Activated CD4-positive, alpha-beta memory T cell treated with anti-CD3 and anti-CD28 coated beads for 36 hours (primary cell): ENCODE measurements at regions not wholly inside any gene's neighbourhood (a gene's known extent, or its start where the extent isn't known, plus 50 kb on each side); places are given as distances from the start of the nearest gene placed in this dataset.

Experiments used
- CTCF ChIA-PET: fragments of 350-600 bp; sonication (Branson Sonifier 250); formaldehyde crosslinking; loops from one replicate; lab custom pipeline; 2021; ENCODE audit warnings: antibody characterized with exemption, inconsistent platforms; lab: Charles Lee
- POLR2A ChIA-PET: fragments of 350-600 bp; sonication (Branson Sonifier 250); formaldehyde crosslinking; loops from one replicate; lab custom pipeline; 2021; ENCODE audit warnings: antibody characterized with exemption; lab: Charles Lee
- DNase-seq: peaks from one replicate; pipeline ENCODE4 v3.0.0-alpha.2; 2020
- H3K27ac Mint-ChIP-seq: one replicate; pipeline ENCODE4 v1.8.0; 2021; ENCODE audit warnings: mixed read lengths
- H3K27me3 Mint-ChIP-seq: one replicate; pipeline ENCODE4 v1.8.0; 2021; ENCODE audit warnings: mixed read lengths
- H3K36me3 Mint-ChIP-seq: one replicate; pipeline ENCODE4 v1.8.0; 2021; ENCODE audit warnings: mixed read lengths
- H3K4me1 Mint-ChIP-seq: one replicate; pipeline ENCODE4 v1.8.0; 2021; ENCODE audit warnings: low read depth, mixed read lengths
- H3K4me3 Mint-ChIP-seq: one replicate; pipeline ENCODE4 v1.8.0; 2021; ENCODE audit warnings: mild to moderate bottlenecking, mixed read lengths
- H3K9me3 Mint-ChIP-seq: one replicate; pipeline ENCODE4 v1.8.0; 2021; ENCODE audit warnings: mixed read lengths
- intact Hi-C: fragments of 100-400 bp; cut with micrococcal nuclease; formaldehyde crosslinking; loops from one replicate; pipeline ENCODE4 v1.15.1; 2023

DNA sequence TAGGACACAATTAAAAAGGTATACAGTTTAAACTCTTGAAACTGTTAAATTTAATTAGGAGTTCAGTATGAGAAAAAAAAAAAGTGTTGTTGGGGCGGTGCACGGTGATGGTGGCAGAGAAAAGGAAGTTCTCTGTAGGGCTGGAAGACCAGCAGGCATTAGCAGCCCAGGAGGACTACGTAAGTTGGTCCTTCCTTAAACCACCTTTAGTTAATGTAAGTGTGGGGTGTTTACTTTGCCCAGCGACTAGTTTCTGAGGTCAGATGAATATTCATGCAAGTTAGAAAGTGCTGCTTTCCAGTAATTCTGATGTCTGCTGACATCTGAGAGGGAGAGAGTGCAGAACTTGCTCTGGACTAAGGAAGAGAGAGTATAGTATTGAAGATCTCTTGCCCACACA lies 54.9 kb downstream of the NKX2-1 start:
- H3K27ac Mint-ChIP-seq, result no peak overlapping the region
- H3K36me3 Mint-ChIP-seq, result no peaks in the 10 kb centered on the region
- peaks cover 11% of the 10 kb centered on the region for H3K27me3 Mint-ChIP-seq
- no peaks in the 10 kb centered on the region for H3K4me1 Mint-ChIP-seq
- intact Hi-C loops, result no loop called here
- H3K9me3 Mint-ChIP-seq, result no peaks in the 10 kb centered on the region
- H3K4me3 Mint-ChIP-seq, result no peak overlapping the region
- no peak for DNase-seq
- CTCF ChIA-PET, result no interaction called here
- POLR2A ChIA-PET, result no interaction called here

DNA sequence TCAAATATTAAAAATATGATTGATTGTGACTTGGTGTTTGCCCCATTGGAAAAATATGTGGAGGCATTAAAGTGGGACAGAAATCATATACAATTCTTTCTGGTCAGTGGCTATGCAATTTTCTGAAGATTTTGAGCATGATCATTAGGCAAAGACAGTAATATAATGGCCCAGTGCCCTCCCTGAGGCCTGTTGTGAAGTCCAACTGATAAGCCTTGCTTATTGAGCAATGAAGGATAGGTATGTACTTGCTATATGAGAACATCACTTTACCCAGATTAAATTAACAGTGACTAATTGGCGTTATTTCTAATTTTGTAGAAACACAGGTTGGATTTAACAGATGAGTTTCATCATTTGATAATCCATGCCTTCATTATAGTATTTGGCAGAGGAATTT lies 57.1 kb downstream of the NKX2-1 start:
- ChIA-PET CTCF (no interaction called here), POLR2A (no interaction called here)
- no peaks in the 10 kb centered on the region for H3K4me1 Mint-ChIP-seq
- intact Hi-C loops, result no loop called here
- H3K27me3 Mint-ChIP-seq, result peaks cover 12% of the 10 kb centered on the region
- no peak overlapping the region for H3K27ac Mint-ChIP-seq
- H3K9me3 Mint-ChIP-seq, result no peaks in the 10 kb centered on the region
- no peak overlapping the region for H3K4me3 Mint-ChIP-seq
- no peaks in the 10 kb centered on the region for H3K36me3 Mint-ChIP-seq
- no peak for DNase-seq

DNA sequence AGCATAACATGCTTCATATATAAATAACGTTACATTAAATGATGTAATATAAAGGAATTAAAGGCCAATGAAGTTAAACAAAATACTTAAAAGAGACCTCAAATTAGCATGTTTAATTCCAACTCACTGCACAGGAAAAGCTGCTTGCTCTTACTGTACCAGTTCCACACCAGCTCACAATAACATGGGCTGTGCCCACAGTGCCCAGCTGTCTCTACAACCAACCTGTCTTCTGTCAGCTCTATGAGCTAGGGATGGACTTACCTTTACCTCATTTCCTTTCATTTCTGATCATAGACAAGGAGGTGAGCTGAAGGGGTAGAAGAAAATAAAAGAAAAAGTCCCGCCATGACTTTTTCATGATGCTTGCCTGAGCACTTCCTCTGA lies 64.8 kb downstream of the NKX2-1 start:
- Mint-ChIP-seq H3K27ac (no peak overlapping the region), H3K27me3 (peaks cover 6% of the 10 kb centered on the region), H3K4me3 (no peak overlapping the region), H3K36me3 (no peaks in the 10 kb centered on the region), H3K4me1 (no peaks in the 10 kb centered on the region), H3K9me3 (no peaks in the 10 kb centered on the region)
- intact Hi-C loops, result no loop called here
- DNase-seq, result no peak
- POLR2A ChIA-PET, result no interaction called here
- CTCF ChIA-PET, result no interaction called here

DNA sequence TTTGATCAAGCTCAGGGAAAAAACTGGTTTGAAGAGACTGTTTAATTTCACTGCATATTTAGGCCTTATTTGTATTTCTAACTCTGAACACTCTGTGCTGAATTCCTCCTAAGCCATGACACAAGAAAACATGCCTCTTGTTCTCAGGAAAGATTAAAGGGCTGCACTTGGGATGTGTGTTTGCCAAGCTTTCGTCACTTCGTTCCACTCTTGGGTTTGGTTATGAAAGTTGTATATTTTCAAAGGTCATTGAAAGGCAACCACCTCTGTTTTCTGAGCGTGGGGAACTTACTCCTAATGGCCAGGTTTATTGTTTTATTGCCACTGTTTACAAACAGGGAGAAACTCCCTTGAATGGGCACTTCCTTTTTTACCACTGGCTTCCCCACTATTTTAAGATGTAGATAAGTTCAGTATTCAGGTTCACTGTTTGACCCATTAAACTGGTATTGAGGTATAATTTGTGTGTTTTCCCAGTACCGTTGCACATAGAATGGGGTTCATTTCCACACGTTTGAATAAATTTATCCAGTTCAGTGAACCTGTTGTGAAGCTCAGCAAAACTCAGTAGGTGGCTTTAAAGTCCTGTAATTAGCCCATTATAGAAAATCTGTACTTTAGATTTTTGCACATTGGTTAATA lies 65.3 kb downstream of the NKX2-1 start:
- CTCF ChIA-PET, result no interaction called here
- Mint-ChIP-seq H3K27ac (no peak overlapping the region), H3K9me3 (no peaks in the 10 kb centered on the region), H3K4me1 (no peaks in the 10 kb centered on the region), H3K27me3 (peaks cover 5% of the 10 kb centered on the region), H3K4me3 (no peak overlapping the region), H3K36me3 (no peaks in the 10 kb centered on the region)
- POLR2A ChIA-PET, result no interaction called here
- DNase-seq, result no peak
- intact Hi-C loops, result no loop called here

DNA sequence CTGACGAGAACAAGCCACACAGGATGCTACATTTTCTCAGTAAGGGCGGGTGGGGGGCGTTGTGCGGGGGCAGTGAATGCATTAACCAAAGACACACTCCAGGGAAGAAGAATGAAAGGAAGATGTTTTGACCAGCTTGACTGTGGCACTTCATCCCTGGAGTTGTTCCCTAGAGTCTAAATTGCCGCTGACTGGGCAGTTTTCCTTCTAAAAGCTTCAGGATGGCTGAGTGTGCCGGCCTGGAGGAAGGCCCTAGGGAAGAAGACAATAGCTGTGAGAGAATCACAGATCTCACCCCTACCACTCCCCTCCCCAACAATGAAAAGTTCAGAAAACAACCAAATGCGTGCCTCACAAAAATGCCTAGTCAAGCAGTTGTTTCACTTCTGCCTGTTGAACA lies 67.2 kb downstream of the NKX2-1 start:
- Mint-ChIP-seq H3K27ac (no peak overlapping the region), H3K36me3 (no peaks in the 10 kb centered on the region), H3K27me3 (peaks cover 5% of the 10 kb centered on the region), H3K9me3 (no peaks in the 10 kb centered on the region), H3K4me3 (no peak overlapping the region), H3K4me1 (no peaks in the 10 kb centered on the region)
- POLR2A ChIA-PET, result no interaction called here
- CTCF ChIA-PET, result no interaction called here
- DNase-seq, result no peak
- intact Hi-C loops, result no loop called here

DNA sequence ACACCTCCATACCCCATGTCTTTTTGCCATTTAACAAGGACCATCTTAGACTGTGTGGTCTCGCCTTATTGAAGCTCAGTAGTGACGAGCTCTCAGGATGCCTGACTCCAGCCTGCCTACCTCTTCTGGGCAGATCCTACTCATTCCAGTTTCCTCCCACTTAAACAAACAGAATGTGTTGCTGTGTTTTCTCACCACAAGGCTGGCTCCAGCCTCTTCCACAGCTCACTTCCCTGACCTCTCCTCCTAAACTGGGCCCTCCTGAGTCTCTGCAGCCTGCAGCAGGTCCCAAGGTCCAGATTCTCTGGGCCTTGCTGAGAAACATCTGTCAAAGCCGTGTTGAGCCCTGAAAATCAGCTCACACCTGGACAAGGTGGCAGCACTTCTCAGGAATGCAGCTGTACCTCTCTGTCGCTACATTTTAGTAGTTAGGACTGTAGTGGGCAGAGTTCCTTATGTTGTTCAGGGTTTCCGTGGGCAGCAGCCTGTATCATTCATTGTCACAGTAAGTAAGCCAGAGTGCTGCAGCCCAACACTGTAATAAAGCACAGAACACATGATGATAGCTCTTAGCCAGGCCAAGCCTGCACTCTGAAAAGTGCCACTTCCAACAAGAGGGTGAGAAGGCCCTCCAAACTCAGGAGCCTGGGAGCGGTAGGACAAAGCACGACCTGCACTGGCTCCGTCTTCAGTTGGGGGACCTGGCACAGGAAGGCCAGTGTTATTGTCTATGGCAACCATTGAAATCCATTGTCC lies 68.5 kb downstream of the NKX2-1 start:
- intact Hi-C loops, result no loop called here
- H3K27ac Mint-ChIP-seq, result no peak overlapping the region
- CTCF ChIA-PET, result no interaction called here
- POLR2A ChIA-PET, result no interaction called here
- no peaks in the 10 kb centered on the region for H3K9me3 Mint-ChIP-seq
- H3K4me3 Mint-ChIP-seq, result no peak overlapping the region
- no peaks in the 10 kb centered on the region for H3K4me1 Mint-ChIP-seq
- H3K36me3 Mint-ChIP-seq, result no peaks in the 10 kb centered on the region
- DNase-seq, result no peak
- H3K27me3 Mint-ChIP-seq, result peaks cover 5% of the 10 kb centered on the region

DNA sequence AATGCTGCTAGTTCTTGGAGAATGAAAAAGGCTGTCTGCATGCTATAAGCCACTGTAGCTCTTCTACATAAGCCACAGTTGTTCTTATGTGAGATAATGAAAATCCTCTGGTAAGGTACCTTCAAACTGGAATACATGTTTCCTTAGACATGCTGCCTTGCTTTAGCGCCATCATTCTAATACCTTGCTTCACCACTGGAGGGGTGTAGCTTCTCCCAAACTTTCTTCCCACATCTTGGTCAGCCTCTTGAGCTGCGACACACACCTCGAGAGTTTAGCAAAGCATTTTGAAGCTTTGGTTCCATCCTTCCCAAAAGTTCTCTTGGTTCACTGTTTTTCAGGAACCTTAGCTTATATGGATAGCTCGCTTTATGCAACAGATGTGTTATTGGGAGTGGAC lies 69.5 kb downstream of the NKX2-1 start:
- ChIA-PET POLR2A (no interaction called here), CTCF (interaction anchor here (0.5 kb wide), 1 partner anchor 99 kb away, joined by 4 read pairs; no protein-coding TSS in a partner anchor)
- Mint-ChIP-seq H3K4me1 (no peaks in the 10 kb centered on the region), H3K27me3 (peaks cover 7% of the 10 kb centered on the region), H3K4me3 (no peak overlapping the region), H3K9me3 (no peaks in the 10 kb centered on the region), H3K36me3 (no peaks in the 10 kb centered on the region), H3K27ac (no peak overlapping the region)
- no peak for DNase-seq
- intact Hi-C loops, result no loop called here

DNA sequence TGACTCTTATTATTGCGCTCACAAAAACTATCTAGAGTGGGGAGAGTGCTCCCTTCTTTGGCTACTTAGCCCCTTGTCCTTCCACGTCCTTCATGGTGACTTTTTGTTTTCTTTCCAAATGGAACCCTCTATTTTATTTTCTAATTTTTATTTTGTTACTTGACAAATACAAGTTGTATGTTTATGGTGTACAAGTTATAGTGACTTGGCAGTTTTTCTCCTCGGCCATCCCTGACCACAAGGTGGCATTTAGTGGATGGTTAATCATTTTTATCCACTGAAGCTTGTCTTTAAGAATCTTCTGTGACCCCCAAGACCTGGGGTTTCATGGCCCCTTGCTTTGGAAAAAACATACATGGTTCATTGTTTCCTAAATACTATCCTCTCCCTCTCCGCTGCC lies 70.1 kb downstream of the NKX2-1 start:
- Mint-ChIP-seq H3K4me3 (no peak overlapping the region), H3K27ac (no peak overlapping the region), H3K36me3 (no peaks in the 10 kb centered on the region), H3K4me1 (no peaks in the 10 kb centered on the region), H3K27me3 (peaks cover 8% of the 10 kb centered on the region), H3K9me3 (no peaks in the 10 kb centered on the region)
- ChIA-PET POLR2A (no interaction called here), CTCF (no interaction called here)
- intact Hi-C loops, result no loop called here
- DNase-seq, result no peak

DNA sequence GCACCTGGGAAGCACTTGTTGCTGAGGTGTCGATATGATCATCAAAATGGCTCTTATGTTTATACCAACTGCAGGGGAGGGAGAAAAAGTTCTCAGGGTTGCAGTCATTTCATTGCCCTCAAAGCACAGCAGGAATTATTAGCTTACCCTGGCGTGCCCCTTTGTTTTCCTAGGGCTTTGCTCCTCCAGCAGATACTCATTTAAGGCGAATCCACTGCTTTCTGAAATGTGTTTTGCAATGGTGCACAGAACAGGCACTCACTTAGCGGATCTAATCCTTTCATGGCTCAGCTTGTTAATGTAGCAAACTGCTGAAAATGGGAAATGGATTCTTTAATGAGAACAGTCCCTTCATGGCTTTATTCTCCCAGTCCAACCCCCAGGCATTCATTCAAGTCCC lies 76.7 kb downstream of the NKX2-1 start:
- no peak overlapping the region for H3K27ac Mint-ChIP-seq
- no peak for DNase-seq
- POLR2A ChIA-PET, result no interaction called here
- peaks cover 9% of the 10 kb centered on the region for H3K27me3 Mint-ChIP-seq
- no peak overlapping the region for H3K4me3 Mint-ChIP-seq
- no peaks in the 10 kb centered on the region for H3K4me1 Mint-ChIP-seq
- H3K9me3 Mint-ChIP-seq, result no peaks in the 10 kb centered on the region
- H3K36me3 Mint-ChIP-seq, result no peaks in the 10 kb centered on the region
- intact Hi-C loops, result no loop called here
- CTCF ChIA-PET, result interaction anchor here (0.9 kb wide), 1 partner anchor 68 kb away, joined by 3 read pairs; no protein-coding TSS in a partner anchor

DNA sequence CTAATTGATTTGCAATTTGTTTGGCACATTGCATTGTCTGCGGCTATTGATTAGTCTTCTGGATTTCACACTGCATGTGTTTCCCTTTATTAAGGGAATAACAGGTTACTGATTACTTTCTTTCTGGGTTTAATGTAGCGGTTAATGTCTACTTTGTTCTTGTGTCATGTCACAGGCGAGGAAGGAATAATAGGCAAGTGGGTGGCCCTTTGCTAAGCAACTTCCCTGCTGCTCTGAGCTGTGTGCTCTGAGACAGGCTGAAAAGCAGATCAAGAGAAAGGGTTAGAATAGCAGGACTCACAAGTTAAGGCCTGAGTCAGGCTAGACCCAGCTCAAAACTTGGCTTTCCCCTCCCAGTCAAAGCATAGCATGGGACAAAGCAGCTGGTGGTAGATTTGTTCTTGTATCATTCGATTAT lies 77.2 kb downstream of the NKX2-1 start:
- H3K36me3 Mint-ChIP-seq, result no peaks in the 10 kb centered on the region
- no peak for DNase-seq
- intact Hi-C loops, result no loop called here
- no peak overlapping the region for H3K27ac Mint-ChIP-seq
- H3K4me3 Mint-ChIP-seq, result no peak overlapping the region
- H3K9me3 Mint-ChIP-seq, result no peaks in the 10 kb centered on the region
- ChIA-PET POLR2A (interaction anchor here (0.7 kb wide), 1 partner anchor 394 kb away, joined by 3 read pairs; no protein-coding TSS in a partner anchor), CTCF (no interaction called here)
- peaks cover 9% of the 10 kb centered on the region for H3K27me3 Mint-ChIP-seq
- no peaks in the 10 kb centered on the region for H3K4me1 Mint-ChIP-seq

DNA sequence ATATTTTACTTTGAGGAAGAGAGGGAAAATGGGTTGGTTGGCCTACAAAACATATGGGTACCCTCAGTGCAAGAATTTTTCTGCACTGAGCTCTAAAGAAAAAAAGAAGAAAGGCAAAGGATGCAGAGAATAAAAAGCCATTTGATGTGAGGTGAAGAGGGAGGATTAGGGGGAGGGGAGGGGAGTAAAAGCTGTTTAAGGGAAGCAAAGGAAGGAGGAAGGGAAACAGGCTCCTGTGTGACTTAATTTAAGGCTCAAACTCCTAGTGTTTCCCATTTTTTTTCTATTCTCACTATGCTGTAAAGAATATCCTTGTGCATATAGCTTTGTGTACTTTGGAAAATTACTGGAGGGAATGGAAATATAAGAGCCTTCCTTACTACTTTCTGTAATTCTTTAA lies 78.7 kb downstream of the NKX2-1 start:
- no peaks in the 10 kb centered on the region for H3K9me3 Mint-ChIP-seq
- no peak overlapping the region for H3K4me3 Mint-ChIP-seq
- ChIA-PET POLR2A (no interaction called here), CTCF (no interaction called here)
- no peak for DNase-seq
- H3K27me3 Mint-ChIP-seq, result peaks cover 11% of the 10 kb centered on the region
- no peak overlapping the region for H3K27ac Mint-ChIP-seq
- no peaks in the 10 kb centered on the region for H3K36me3 Mint-ChIP-seq
- H3K4me1 Mint-ChIP-seq, result no peaks in the 10 kb centered on the region
- intact Hi-C loops, result no loop called here

DNA sequence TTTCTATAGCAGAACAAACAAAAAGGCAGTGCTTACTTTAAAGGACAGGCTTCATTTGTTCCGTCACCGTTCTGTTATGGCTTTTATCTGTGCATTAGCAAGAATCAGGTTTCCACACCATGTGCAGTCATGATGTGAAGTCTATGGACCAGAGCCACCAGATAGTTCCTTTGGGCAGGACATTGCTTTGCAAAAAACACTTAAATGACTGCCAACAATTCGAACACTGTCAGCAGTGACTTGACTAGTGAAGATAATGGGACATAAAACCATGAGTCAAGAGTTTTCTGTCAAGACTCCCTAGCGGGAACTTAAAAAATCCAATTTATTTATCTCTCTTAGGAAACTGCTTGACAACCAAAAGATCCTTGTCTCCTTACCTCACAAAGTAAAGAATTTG lies 80.3 kb downstream of the NKX2-1 start:
- H3K4me1 Mint-ChIP-seq, result no peaks in the 10 kb centered on the region
- DNase-seq, result no peak
- H3K9me3 Mint-ChIP-seq, result no peaks in the 10 kb centered on the region
- no peak overlapping the region for H3K27ac Mint-ChIP-seq
- CTCF ChIA-PET, result no interaction called here
- no peaks in the 10 kb centered on the region for H3K36me3 Mint-ChIP-seq
- H3K27me3 Mint-ChIP-seq, result peaks cover 9% of the 10 kb centered on the region
- POLR2A ChIA-PET, result no interaction called here
- H3K4me3 Mint-ChIP-seq, result no peak overlapping the region
- intact Hi-C loops, result no loop called here

DNA sequence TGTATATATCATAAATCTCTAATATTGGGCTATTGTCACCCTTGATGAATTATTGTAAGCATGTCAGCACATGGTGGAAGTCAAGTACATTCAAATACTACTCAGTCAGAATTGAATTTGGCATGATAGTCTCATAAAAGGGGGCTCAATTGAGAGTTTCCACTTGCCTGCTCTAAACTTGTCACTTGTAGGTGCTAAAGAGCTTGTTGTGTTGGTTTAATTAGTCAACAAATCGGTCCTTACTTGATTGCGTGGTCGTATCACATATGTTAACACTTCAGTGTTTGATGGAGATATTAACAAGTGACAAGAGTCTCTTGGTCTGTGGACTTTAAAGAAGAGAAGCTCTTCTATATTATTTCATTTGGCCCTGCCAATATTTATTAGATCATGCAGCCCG lies 81.1 kb downstream of the NKX2-1 start:
- Mint-ChIP-seq H3K27me3 (peaks cover 9% of the 10 kb centered on the region), H3K4me3 (no peak overlapping the region), H3K9me3 (no peaks in the 10 kb centered on the region), H3K27ac (no peak overlapping the region), H3K36me3 (no peaks in the 10 kb centered on the region), H3K4me1 (no peaks in the 10 kb centered on the region)
- intact Hi-C loops, result no loop called here
- CTCF ChIA-PET, result no interaction called here
- POLR2A ChIA-PET, result no interaction called here
- DNase-seq, result no peak
